ENCODE measurements at regions not wholly inside any gene's neighbourhood (a gene's known extent, or its start where the extent isn't known, plus 50 kb on each side); places are given as distances from the start of the nearest gene placed in this dataset.
A peak's percentile ranks its signal among the peaks of the same experiment; 100 is the strongest.

DNA sequence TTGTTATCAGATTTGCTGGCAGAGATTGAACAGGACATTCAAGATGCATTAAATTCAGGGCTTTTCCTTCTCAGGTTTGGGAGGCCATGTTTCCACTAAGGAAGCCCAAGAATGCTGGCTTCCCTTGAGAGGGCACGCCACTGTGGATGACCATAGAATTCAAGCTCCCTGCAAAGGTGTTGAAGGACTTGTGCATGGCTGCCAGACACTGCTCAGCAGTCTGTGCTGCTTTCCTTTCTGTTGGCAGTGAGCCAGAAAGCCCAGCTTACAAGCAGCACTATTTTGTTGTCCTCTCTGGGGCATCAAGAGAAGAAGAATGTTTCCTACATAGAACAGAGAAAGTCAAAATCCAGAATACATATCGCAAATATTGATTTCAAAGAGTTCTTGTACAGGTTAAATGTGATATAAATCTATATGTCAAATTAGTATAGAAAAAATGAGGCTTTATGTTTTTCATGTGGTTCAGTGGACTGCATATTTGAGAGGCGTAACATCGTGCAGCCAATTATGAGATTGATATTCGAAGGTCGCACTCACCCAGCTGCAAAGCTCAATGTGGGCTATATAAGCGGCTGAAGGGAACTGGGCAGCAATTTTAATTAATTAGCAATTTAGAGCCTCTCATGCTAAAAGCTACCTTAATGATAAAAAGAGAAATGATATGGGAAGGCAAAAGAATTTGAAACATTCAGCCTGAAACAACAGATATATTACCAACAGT lies 103.1 kb upstream of the ISL1 start:
- no peak for DNase-seq

GRCh38 chr5:51286046-51286445 lies 97.2 kb upstream of the ISL1 start:
- DNase-seq = no peak

GRCh38 chr5:51302343-51302742 lies 80.9 kb upstream of the ISL1 start:
- no peak for DNase-seq

GRCh38 chr5:51326844-51327243 lies 56.4 kb upstream of the ISL1 start:
- DNase-seq = peak; percentile 53
